GM23338 (cell line): ENCODE measurements at regions not wholly inside any gene's neighbourhood (a gene's known extent, or its start where the extent isn't known, plus 50 kb on each side); places are given as distances from the start of the nearest gene placed in this dataset.
"Not testable (repeated sequence)": the region's sequence is repeated elsewhere in the genome, so short reads cannot be mapped to it uniquely, and the experiment has no call there.

Experiments
- ATAC-seq: fragments of 200-7000 bp; cut with Tn5 transposase; 3 replicates; pipeline ENCODE4 v1.9.1; 2020
- DNase-seq: peaks from one replicate; pipeline ENCODE4 v3.0.0-alpha.2; 2015; ENCODE audit warnings: low spot score
- H2AFZ ChIP-seq: fragments of 200-600 bp; sonication (generic); 2 replicates; pipeline ENCODE4 v1.8.0; 2016; ENCODE audit warnings: antibody characterized with exemption, mild to moderate bottlenecking, moderate library complexity
- H3F3A ChIP-seq: fragments of 200-600 bp; sonication (generic); replicated peaks from 2 replicates; pipeline ENCODE4 v1.8.0; 2017; ENCODE audit warnings: antibody characterized with exemption, mixed run types, low read depth
- H3K27ac ChIP-seq: fragments of 200-600 bp; sonication (generic); 2 replicates; pipeline ENCODE4 v1.6.1; 2016; ENCODE audit warnings: low read depth
- H3K27me3 ChIP-seq: fragments of 200-600 bp; sonication (generic); 2 replicates; pipeline ENCODE4 v1.8.0; 2016; ENCODE audit warnings: mild to moderate bottlenecking, mixed run types, moderate library complexity; ENCODE audit not compliant: insufficient read depth
- H3K36me3 ChIP-seq: fragments of 200-600 bp; sonication (generic); 2 replicates; pipeline ENCODE4 v1.8.0; 2016; ENCODE audit warnings: mild to moderate bottlenecking; ENCODE audit not compliant: insufficient read depth
- H3K4me1 ChIP-seq: fragments of 200-600 bp; sonication (generic); 2 replicates; pipeline ENCODE4 v1.8.0; 2016; ENCODE audit warnings: mild to moderate bottlenecking, moderate library complexity; ENCODE audit not compliant: insufficient read depth
- H3K4me2 ChIP-seq: fragments of 200-600 bp; sonication (generic); 2 replicates; pipeline ENCODE4 v1.7.1; 2017; ENCODE audit warnings: mixed run types
- H3K4me3 ChIP-seq: fragments of 200-600 bp; sonication (generic); 2 replicates; pipeline ENCODE4 v1.6.1; 2016; ENCODE audit warnings: mixed run types
- H3K79me2 ChIP-seq: fragments of 200-600 bp; sonication (generic); replicated peaks from 2 replicates; pipeline ENCODE4 v1.8.0; 2017; ENCODE audit warnings: mild to moderate bottlenecking; ENCODE audit not compliant: insufficient read depth
- H3K9me2 ChIP-seq: fragments of 200-600 bp; sonication (generic); 2 replicates; pipeline ENCODE4 v1.8.0; 2017; ENCODE audit not compliant: insufficient read depth
- H4K20me1 ChIP-seq: fragments of 200-600 bp; sonication (generic); replicated peaks from 2 replicates; pipeline ENCODE4 v1.8.0; 2017; ENCODE audit warnings: mild to moderate bottlenecking; ENCODE audit not compliant: insufficient read depth
- H3K27ac Mint-ChIP-seq: 2 replicates; pipeline ENCODE4 v1.8.0; 2020; ENCODE audit warnings: inconsistent platforms, mild to moderate bottlenecking, moderate library complexity, mixed read lengths
- H3K27me3 Mint-ChIP-seq: 3 replicates; pipeline ENCODE4 v1.8.0; 2022; ENCODE audit warnings: low read depth, mild to moderate bottlenecking, moderate library complexity, mixed read lengths, inconsistent platforms; ENCODE audit not compliant: insufficient read depth, poor library complexity
- H3K36me3 Mint-ChIP-seq: 3 replicates; pipeline ENCODE4 v1.8.0; 2021; ENCODE audit warnings: low read depth, mild to moderate bottlenecking, inconsistent platforms, moderate library complexity, mixed read lengths
- H3K4me1 Mint-ChIP-seq: 3 replicates; pipeline ENCODE4 v1.8.0; 2020; ENCODE audit warnings: mild to moderate bottlenecking, inconsistent platforms, mixed read lengths
- H3K4me3 Mint-ChIP-seq: 3 replicates; pipeline ENCODE4 v1.8.0; 2021; ENCODE audit warnings: moderate library complexity, mild to moderate bottlenecking, inconsistent platforms, mixed read lengths
- H3K9me3 Mint-ChIP-seq: 3 replicates; pipeline ENCODE4 v1.8.0; 2020; ENCODE audit warnings: moderate library complexity, mild to moderate bottlenecking, inconsistent platforms, mixed read lengths
- ETS1 ChIP-seq: IDR thresholded peaks from 2 replicates; pipeline ENCODE4 v1.6.1; 2016; ENCODE audit warnings: antibody characterized with exemption
- EZH2 ChIP-seq: fragments of 200-600 bp; sonication (generic); IDR thresholded peaks from one replicate; pipeline ENCODE4 v1.8.0; 2017; ENCODE audit warnings: antibody characterized with exemption, mild to moderate bottlenecking, low read depth; ENCODE audit not compliant: unreplicated experiment
- JUNB ChIP-seq: IDR thresholded peaks from one replicate; pipeline ENCODE4 v1.6.1; 2016; ENCODE audit warnings: antibody characterized with exemption; ENCODE audit not compliant: unreplicated experiment
- NANOG ChIP-seq: IDR thresholded peaks from 2 replicates; pipeline ENCODE4 v1.6.1; 2016; ENCODE audit warnings: antibody characterized with exemption, borderline replicate concordance
- TF ChIP-seq, protein P1 (sequence below): fragments of 250-450 bp; sonication (Bioruptor Pico); IDR thresholded peaks from 2 replicates; pipeline ENCODE4 v1.5.0; 2020; ENCODE audit warnings: mild to moderate bottlenecking, moderate library complexity

DNA sequence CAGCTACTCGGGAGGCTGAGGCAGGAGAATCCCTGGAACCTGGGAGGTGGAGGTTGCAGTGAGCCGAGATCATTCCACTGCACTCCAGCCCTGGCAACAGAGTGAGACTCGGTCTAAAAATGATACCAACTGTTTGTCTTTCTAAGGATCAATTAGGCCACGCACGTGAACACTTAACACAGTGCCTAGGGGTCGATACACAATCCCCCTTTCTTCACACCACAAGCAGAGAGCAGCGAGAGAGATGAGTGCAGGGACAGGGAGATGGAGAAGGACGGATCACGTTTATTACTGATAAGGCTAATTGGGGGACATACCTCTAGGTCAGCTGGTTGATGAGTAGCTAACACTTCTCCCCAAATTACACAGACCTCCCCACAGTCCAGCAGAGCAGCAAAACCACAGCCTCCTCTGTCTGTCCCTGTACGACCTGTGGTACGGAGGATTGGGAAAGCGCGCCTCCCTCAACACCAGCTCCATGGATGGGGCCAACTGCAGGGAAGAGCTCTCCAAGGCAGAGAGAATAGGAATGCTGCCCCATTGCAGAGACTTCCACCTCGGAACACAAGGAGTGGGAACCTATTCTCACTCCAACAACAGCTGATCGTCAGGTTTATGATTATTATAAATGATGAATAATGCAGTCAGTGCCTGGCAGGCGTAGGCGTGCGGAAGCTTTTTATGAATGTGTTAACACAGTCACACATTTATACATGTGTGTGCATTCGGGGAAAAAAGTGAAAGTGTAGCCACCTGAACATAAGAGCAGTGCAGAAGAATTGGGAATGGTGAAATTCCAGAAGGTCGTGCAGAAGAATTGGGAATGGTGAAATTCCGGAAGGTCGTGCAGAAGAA lies 155.1 kb downstream of the C16orf95 start (continued):
- TF ChIP-seq, protein P1, sequence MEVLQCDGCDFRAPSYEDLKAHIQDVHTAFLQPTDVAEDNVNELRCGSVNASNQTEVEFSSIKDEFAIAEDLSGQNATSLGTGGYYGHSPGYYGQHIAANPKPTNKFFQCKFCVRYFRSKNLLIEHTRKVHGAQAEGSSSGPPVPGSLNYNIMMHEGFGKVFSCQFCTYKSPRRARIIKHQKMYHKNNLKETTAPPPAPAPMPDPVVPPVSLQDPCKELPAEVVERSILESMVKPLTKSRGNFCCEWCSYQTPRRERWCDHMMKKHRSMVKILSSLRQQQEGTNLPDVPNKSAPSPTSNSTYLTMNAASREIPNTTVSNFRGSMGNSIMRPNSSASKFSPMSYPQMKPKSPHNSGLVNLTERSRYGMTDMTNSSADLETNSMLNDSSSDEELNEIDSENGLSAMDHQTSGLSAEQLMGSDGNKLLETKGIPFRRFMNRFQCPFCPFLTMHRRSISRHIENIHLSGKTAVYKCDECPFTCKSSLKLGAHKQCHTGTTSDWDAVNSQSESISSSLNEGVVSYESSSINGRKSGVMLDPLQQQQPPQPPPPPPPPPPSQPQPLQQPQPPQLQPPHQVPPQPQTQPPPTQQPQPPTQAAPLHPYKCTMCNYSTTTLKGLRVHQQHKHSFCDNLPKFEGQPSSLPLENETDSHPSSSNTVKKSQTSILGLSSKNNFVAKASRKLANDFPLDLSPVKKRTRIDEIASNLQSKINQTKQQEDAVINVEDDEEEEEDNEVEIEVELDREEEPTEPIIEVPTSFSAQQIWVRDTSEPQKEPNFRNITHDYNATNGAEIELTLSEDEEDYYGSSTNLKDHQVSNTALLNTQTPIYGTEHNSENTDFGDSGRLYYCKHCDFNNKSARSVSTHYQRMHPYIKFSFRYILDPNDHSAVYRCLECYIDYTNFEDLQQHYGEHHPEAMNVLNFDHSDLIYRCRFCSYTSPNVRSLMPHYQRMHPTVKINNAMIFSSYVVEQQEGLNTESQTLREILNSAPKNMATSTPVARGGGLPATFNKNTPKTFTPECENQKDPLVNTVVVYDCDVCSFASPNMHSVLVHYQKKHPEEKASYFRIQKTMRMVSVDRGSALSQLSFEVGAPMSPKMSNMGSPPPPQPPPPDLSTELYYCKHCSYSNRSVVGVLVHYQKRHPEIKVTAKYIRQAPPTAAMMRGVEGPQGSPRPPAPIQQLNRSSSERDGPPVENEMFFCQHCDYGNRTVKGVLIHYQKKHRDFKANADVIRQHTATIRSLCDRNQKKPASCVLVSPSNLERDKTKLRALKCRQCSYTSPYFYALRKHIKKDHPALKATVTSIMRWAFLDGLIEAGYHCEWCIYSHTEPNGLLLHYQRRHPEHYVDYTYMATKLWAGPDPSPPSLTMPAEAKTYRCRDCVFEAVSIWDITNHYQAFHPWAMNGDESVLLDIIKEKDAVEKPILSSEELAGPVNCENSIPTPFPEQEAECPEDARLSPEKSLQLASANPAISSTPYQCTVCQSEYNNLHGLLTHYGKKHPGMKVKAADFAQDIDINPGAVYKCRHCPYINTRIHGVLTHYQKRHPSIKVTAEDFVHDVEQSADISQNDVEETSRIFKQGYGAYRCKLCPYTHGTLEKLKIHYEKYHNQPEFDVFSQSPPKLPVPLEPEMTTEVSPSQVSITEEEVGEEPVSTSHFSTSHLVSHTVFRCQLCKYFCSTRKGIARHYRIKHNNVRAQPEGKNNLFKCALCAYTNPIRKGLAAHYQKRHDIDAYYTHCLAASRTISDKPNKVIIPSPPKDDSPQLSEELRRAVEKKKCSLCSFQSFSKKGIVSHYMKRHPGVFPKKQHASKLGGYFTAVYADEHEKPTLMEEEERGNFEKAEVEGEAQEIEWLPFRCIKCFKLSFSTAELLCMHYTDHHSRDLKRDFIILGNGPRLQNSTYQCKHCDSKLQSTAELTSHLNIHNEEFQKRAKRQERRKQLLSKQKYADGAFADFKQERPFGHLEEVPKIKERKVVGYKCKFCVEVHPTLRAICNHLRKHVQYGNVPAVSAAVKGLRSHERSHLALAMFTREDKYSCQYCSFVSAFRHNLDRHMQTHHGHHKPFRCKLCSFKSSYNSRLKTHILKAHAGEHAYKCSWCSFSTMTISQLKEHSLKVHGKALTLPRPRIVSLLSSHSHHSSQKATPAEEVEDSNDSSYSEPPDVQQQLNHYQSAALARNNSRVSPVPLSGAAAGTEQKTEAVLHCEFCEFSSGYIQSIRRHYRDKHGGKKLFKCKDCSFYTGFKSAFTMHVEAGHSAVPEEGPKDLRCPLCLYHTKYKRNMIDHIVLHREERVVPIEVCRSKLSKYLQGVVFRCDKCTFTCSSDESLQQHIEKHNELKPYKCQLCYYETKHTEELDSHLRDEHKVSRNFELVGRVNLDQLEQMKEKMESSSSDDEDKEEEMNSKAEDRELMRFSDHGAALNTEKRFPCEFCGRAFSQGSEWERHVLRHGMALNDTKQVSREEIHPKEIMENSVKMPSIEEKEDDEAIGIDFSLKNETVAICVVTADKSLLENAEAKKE: no peak
- TF ChIP-seq EZH2: no peak
- no peak for TF ChIP-seq NANOG
- TF ChIP-seq JUNB: no peak
- no peak for TF ChIP-seq ETS1

DNA sequence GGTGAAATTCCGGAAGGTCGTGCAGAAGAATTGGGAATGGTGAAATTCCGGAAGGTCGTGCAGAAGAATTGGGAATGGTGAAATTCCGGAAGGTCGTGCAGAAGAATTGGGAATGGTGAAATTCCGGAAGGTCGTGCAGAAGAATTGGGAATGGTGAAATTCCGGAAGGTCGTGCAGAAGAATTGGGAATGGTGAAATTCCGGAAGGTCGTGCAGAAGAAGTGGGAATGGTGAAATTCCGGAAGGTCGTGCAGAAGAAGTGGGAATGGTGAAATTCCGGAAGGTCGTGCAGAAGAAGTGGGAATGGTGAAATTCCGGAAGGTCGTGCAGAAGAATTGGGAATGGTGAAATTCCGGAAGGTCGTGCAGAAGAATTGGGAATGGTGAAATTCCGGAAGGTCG lies 154.4 kb downstream of the C16orf95 start:
- H3K27me3 ChIP-seq, H3K4me3 Mint-ChIP-seq, H3K9me3 Mint-ChIP-seq, H3K4me2 ChIP-seq, ATAC-seq, H3K9me2 ChIP-seq, DNase-seq, H3K27ac ChIP-seq, H3K4me1 Mint-ChIP-seq, H3K79me2 ChIP-seq, H3K36me3 Mint-ChIP-seq, H3K36me3 ChIP-seq, H2AFZ ChIP-seq, H3K4me3 ChIP-seq, H3F3A ChIP-seq, H3K27ac Mint-ChIP-seq, H3K4me1 ChIP-seq, H4K20me1 ChIP-seq: not testable (repeated sequence)
- H3K27me3 Mint-ChIP-seq: peaks cover 12% of the 10 kb centered on the region
